ENCODE measurements at regions not wholly inside any gene's neighbourhood (a gene's known extent, or its start where the extent isn't known, plus 50 kb on each side); places are given as distances from the start of the nearest gene placed in this dataset.

GRCh38 chr15:39444735-39445470 lies 136.0 kb upstream of the THBS1 start:
- DNase-seq, result no peak

- peak; percentile 85 for DNase-seq
Measured at GRCh38 chr15:39445931-39446330, 134.9 kb upstream of the THBS1 start.

DNA sequence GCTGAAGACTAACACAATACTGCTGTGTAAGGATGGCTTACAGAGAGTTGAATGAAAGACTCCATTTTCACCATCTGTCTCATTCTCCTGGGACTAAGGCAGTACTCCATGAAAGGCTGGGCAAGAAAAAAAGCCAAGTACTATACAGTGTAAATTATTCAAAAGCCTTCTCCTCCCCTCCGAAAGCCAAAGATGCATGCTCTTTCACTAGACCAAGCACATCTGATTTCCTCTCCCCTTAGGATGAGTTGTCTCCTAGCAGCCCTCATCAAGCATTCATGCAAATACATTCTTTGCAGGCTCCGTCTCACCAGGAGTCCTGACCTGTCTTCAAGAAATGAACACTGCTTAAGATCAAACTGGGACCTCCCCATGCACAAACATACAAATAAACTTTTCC lies 133.5 kb upstream of the THBS1 start:
- DNase-seq, result peak; percentile 92

- no peak for DNase-seq
Measured at GRCh38 chr15:39447881-39448280, 133.0 kb upstream of the THBS1 start.

DNA sequence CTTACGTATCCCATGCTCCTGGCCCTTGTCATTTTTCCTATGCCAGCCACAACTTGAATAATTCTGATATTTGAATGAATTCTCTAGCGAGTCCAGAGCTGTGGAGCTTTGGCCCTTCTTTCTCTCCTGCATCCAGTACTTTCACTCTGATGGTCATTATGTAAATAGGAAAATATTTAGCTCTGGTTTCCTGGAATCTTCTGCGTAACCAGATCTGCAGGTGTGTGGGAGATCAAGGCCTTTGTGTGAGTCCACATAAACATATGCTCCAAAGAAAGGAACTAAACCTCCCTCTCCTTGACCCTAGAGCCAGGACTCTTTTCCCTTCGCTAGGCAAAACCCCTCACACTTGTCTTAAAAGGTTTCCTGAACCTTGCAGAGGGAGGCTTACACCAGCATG lies 132.5 kb upstream of the THBS1 start:
- DNase-seq, result no peak

DNA sequence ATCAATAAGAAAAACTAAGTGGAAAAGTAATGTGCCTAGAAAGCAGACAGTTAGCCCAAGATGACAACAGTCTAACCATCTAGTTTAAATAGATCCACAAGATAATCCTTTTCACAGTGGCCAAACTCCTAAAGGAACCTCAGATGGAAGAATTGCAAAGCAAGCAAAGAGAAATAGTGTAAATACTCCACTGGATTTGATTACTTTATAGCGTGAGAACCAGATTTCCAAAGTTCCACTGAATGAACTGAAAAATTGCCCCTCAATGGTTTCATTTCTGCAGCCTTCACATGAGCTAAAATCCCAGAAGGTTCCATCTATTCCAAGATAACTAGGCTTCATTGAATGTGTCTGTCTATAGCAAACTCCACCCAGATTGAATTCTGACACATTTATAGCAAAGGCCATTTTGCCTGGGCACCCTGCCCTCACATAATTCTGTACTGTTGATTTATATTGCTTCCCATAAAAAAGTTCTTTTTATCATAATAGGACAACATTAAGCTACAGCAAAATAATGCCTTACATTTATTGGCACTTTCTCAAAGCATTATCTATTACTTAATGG lies 129.7 kb upstream of the THBS1 start:
- no peak for DNase-seq

DNA sequence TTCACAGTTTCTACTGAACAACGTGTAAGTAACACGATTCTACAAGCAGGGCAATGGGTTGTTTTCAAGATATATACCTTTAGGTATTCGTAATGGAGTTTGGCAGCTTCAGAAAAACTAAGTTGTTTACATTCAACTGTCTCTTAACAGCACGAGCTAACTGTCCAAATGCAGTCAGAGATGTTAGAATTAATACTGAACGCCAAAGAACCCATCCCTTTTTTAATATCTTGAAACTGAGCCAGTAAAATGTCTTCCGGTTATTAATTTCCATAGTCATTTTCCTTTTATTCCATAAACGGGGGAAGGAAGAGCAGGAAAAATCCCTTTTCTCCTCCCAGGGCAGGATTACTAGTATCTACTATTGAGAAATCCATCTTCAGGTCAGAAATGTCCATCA lies 129.0 kb upstream of the THBS1 start:
- no peak for DNase-seq

DNA sequence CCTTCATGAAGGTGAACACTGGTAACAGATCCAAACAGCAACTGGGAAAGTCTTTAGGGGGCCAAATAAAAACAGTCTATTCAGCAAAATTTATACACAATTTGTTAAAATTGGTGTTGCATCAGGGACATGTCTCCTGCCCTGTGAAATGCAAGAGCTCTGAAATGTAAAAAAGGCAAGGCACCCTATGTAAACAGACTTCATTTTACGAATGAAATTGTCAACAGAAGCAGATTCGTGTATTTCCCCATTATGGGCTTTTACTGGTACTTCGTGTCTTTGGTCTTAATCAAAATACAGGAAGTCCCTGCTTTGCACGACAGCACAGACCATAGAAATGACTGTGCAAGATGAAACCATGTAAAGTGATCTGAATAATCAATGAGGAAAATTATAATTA lies 127.3 kb upstream of the THBS1 start:
- DNase-seq, result peak; percentile 21

GRCh38 chr15:39454189-39454986 lies 126.5 kb upstream of the THBS1 start:
- peak; percentile 92 for DNase-seq

DNA sequence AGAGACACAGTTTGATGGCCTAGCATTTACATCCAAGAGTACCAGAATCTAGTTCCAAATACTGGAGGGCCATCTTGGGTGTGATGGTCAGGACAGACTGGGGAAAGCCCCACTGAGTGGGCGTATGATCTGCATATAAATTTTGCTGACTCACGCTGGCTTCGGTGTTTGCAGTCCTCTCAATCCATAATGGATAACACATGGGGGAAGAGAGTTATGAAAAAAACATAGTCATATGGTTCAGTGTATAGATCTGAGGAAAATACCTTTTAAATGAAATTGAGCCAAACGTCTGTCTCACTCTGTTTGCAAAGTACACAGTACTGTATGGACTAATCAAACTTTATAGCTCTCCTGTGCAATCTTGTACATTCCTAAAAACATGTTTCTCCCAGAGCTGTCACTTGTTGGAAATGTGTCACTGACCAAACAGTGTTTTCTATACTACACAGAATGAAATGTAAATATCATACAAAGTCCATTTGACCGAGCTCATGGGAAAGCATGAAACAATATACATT lies 125.3 kb upstream of the THBS1 start:
- DNase-seq, result peak; percentile 88

GRCh38 chr15:39456159-39456558 lies 124.7 kb upstream of the THBS1 start:
- DNase-seq, result no peak

- no peak for DNase-seq
Measured at GRCh38 chr15:39456582-39457330, 124.1 kb upstream of the THBS1 start.

DNA sequence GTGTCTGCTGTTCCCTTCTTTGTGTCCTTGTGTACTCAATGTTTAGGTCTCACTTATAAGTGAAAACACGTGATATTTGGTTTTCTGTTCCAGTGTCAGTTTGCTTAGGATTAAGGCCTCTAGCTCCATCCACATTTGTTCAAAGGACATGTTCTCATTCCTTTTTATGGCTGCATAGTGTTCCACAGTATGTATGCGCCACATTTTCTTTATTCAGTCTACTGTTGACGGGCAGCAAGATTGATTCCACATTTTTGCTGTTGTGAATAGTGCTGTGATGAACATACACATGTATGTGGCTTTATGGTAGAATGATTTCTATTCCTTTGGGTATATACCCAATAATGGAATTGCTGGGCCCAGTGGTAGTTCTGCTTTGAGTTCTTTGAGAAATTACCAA lies 122.7 kb upstream of the THBS1 start:
- no peak for DNase-seq

DNA sequence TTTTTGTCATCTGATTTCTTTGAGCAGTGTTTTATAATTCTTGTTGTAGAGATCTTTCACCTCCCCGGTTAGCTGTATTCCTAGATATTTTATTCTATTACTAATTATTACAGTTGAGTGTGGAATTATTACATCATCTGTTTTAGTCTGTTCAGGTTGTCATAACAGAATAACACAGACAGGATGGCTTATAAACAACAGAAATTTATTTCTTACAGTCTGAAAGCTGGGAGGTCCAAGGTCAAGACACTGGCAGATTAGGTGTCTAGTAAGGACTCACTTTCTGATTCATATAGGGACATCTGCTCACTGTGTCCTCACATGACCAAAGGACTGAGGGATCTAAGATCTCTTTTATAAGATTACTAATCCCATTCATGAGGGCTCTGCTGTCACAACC lies 121.3 kb upstream of the THBS1 start:
- no peak for DNase-seq

GRCh38 chr15:39460748-39461147 lies 120.1 kb upstream of the THBS1 start:
- DNase-seq, result no peak

- no peak for DNase-seq
Measured at GRCh38 chr15:39461536-39462130, 119.2 kb upstream of the THBS1 start.

DNA sequence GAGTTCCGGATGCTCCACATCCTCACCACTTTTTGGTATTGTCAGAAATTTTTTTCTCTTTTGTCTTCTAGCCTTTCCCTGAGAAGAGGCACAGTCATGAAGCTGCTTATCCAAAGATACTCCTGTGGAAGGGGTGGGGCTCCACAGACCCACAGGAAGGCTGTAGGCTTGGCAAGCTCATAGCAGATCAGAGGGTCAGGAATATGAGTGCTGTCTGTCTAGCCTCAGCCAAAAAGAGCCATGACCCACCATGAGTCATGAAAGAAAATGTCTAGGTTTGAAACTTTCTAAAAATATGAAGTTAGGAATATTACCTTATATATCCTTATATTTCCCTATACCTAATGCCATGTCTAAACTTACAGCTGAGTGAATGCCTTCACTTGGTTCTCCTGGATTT lies 118.2 kb upstream of the THBS1 start:
- no peak for DNase-seq

DNA sequence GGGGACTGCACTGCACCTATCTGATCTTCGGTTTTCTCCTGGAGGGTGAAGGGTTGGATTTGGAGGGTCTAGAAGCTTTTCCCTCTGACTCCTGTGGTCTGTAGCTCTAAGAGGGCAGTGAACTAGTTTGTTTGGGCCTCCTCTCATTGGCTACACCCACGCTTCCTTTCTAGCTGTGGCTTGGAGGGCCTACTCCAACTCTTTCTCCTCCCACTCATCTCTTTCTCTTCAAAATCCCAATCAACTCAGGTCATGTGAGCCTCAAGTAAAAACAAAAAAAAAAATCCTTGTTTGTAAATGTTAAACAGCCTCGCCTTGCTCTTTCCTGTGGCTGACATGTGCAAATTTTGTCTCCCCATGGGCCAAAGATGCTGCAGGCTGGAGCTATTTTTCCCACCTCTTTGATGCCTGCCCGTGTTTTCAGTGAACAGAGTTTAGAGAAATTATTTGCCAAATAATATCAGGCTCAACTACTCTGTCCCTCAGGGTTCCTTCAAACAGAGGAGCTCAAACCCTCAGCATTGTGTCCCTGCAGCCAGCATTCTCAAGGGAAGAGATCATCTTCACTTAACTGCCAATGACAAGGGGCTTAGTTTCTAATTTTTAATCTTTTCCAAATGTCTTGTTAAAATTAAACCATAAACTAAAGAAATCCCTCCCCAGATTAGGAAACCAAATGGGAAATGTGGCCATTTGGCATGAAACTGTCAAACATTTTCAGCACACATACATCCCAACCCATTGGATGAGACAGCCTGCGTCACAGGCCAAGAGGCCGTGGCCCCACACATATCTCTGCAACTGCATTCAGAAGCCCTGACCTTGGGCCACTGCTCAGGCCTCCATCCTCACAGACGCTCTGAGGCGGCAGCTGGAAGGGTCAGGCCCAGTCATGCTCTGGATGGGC lies 114.8 kb upstream of the THBS1 start:
- no peak for DNase-seq

DNA sequence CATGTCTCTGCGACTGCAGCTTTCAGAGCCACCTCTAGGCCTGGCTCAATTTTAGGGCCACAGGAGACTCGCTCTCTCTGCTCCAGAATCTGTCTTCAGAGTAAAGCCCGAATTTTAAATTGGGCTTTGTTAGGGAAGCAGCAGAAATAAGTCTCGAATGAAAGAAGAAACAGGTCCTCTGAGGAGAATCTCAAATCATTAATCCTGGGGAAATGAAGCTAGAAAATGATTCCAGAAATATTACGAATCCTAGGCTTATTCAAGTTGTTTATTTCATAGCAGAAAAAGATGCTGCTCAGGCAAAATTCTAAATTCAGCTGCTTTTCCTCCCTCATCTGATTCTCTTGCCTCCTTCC lies 114.2 kb upstream of the THBS1 start:
- DNase-seq, result no peak

DNA sequence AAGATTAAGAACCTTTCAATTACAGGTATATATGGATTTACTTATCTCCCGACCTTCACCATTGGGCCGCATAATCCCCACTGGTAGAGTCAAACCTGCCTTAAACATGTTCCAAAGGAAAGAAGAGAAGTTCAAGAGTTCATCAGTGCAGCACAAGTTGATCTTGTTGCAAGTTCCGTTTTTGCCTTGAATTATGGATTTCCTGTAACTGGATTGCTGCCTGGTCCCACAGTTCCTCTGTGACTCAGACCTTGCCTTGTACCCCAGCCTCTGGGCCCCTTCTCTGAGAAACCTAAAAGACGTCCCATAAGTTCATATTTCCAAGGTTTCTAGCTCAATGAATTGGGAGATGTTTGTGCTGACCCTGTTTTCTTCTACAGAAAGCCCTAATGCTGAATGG lies 112.5 kb upstream of the THBS1 start:
- no peak for DNase-seq

- no peak for DNase-seq
Measured at GRCh38 chr15:39468828-39469227, 112.1 kb upstream of the THBS1 start.

Measured in NCI-H2171 treated with DMSO at 0.1 percent for 48 hours (cell line).